OCI-LY7 (cell line): ENCODE measurements at regions not wholly inside any gene's neighbourhood (a gene's known extent, or its start where the extent isn't known, plus 50 kb on each side); places are given as distances from the start of the nearest gene placed in this dataset.

Experiments used
- EZH2phosphoT487 ChIP-seq: fragments of 200-600 bp; sonication (generic); IDR thresholded peaks from 2 replicates; pipeline ENCODE4 v1.6.1; 2018; ENCODE audit warnings: low read depth, borderline replicate concordance, mild to moderate bottlenecking, mixed run types, antibody characterized with exemption, low read length, moderate library complexity, mixed read lengths
- TF ChIP-seq, protein P1 (sequence below): fragments of 200-600 bp; sonication (generic); conservative IDR thresholded peaks from 2 replicates; pipeline ENCODE4 v1.5.1; 2014; ENCODE audit warnings: mild to moderate bottlenecking, antibody characterized with exemption, low read length, moderate library complexity, mixed read lengths

DNA sequence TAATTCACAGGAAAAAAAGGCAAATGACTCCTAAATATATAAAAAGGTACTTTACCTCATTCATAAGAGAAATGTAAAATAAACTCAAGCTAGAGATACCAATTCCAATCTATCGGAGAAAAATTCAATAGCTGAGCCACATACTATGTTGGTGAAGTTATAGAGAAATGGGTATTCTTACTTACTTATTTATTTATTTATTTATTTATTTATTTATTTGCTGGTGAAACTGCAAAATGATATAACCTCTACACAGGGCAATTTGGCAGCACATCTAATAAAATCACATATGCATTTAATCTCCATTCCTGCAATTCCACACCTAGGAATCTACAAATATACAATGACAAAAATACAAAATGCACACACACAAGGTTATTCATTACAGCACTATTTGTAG is 117.5 kb upstream of the TMEM168 start:
- TF ChIP-seq, protein P1, sequence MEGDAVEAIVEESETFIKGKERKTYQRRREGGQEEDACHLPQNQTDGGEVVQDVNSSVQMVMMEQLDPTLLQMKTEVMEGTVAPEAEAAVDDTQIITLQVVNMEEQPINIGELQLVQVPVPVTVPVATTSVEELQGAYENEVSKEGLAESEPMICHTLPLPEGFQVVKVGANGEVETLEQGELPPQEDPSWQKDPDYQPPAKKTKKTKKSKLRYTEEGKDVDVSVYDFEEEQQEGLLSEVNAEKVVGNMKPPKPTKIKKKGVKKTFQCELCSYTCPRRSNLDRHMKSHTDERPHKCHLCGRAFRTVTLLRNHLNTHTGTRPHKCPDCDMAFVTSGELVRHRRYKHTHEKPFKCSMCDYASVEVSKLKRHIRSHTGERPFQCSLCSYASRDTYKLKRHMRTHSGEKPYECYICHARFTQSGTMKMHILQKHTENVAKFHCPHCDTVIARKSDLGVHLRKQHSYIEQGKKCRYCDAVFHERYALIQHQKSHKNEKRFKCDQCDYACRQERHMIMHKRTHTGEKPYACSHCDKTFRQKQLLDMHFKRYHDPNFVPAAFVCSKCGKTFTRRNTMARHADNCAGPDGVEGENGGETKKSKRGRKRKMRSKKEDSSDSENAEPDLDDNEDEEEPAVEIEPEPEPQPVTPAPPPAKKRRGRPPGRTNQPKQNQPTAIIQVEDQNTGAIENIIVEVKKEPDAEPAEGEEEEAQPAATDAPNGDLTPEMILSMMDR: no peak
- TF ChIP-seq EZH2phosphoT487: no peak
